GM19043 (cell line): ENCODE measurements at regions not wholly inside any gene's neighbourhood (a gene's known extent, or its start where the extent isn't known, plus 50 kb on each side); places are given as distances from the start of the nearest gene placed in this dataset.
"Not testable (repeated sequence)": the region's sequence is repeated elsewhere in the genome, so short reads cannot be mapped to it uniquely, and the experiment has no call there.

Source experiments
- ATAC-seq: cut with Tn5 transposase; IDR thresholded peaks from one replicate; pipeline ENCODE4 v1.9.1; 2021; ENCODE audit warnings: low read depth; ENCODE audit not compliant: unreplicated experiment

- no peak for ATAC-seq
Measured at GRCh38 chr5:145028626-145029025, 806.5 kb downstream of the PRELID2 start.

- no peak for ATAC-seq
Measured at GRCh38 chr5:145027286-145027685, 807.9 kb downstream of the PRELID2 start.

- no peak for ATAC-seq
Measured at GRCh38 chr5:145025775-145026174, 809.4 kb downstream of the PRELID2 start.

DNA sequence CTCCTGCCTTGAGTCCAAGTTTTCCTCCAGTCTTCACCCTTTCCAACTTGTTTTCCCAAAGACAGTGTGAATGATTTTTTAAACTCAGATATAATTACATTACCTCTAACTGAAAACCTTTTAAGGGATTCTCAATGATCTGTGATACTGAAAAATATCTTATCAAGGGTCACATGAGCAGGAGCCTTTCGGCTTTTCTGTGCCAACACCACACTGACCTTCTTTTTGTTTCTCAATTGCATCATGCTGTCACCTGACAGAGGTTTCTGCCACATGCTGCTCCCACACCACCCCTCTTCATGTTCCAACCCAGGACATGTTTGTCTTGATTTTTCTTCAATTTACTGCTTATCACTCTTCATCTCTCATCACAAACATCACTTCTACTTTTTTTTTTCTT is 820.0 kb downstream of the PRELID2 start:
- ATAC-seq: no peak

GRCh38 chr5:145014109-145014508 is 821.0 kb downstream of the PRELID2 start:
- no peak for ATAC-seq

DNA sequence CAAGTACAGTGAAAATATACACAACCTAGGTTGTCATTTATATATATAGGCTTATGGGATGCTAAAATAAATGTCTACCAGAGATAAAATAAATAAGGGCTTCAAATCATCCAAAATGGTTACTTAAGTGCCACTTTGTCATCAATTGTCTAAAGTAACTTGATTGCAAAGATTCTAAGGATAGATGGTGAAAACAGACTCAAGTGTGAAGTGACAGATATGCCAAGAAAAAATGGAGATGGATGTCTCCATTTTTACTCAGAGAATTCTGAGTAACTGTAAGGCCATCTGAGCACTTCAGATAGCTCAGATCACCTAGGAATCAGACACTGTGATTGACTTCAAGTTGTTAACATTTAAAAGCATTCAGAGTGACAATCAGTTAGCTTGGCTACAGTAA is 824.3 kb downstream of the PRELID2 start:
- no peak for ATAC-seq

DNA sequence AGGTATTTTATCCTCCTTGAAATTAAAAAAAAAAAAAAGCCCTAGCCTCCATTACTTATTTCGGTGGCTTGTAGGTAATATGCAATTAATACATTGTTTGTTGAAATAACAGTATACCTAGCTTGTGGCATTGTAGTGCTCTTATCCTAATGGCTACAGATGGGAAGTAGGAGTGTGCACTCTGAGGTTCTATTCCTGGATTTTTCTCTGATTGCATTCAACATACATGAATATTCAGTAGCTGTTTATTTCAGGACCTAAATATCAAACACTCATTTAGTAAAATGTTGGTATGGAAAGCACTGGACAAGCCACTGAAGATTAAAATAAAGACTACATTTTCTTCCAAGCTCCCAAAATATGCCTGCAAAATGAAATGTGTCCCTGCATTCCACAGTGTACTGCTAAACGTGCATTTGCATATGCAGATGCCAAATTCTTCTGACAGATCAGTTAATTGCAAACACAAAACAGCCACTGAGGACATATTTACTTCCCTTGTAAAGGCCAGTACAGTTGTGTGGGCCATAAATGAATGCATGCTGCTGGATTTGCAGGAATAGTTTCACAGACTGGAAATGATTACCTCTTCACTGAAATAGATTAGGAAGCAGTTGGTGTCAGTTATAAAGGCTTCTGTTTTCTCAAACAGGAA is 826.1 kb downstream of the PRELID2 start:
- ATAC-seq: no peak

- not testable (repeated sequence) for ATAC-seq
Measured at GRCh38 chr5:144994356-144994755, 823.7 kb downstream of the KCTD16 start.

GRCh38 chr5:144983101-144983500 is 812.4 kb downstream of the KCTD16 start:
- ATAC-seq: no peak

DNA sequence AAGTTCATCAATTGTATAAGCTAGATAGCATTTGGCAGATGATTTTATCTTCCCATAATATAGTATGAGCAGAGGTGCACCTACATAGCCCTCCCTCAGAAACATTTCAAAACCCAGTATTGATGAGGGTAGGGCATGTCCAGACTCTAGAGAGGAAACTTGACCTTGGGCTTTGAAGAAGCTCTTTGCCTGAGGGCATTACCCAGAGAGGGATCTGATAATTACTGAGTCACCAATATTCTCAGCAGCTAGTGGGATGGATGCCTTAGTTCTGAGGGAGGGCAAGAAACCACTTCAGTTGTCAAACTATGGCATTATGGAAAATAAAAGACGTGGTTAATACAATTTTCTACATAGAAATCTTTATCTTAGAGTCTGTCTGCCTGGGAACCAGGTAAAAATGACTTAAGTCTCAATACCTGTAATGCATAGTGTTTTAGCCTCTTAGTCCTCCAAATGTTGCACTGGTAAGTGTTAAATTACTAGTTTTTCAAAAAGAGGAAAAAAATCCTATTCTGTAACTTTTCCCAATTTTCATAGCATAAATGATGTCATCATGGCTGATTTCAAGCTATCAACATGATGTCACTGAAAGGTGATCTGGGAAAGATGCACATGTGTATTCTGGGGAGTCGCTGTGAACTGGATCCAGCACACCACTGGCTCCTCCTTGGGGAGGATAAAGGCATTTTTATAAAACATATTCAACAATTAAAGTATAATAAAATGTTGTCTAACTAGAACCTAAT is 809.0 kb downstream of the KCTD16 start:
- no peak for ATAC-seq

GRCh38 chr5:144972317-144972716 is 801.6 kb downstream of the KCTD16 start:
- no peak for ATAC-seq

GRCh38 chr5:144971108-144971850 is 800.6 kb downstream of the KCTD16 start:
- no peak for ATAC-seq

DNA sequence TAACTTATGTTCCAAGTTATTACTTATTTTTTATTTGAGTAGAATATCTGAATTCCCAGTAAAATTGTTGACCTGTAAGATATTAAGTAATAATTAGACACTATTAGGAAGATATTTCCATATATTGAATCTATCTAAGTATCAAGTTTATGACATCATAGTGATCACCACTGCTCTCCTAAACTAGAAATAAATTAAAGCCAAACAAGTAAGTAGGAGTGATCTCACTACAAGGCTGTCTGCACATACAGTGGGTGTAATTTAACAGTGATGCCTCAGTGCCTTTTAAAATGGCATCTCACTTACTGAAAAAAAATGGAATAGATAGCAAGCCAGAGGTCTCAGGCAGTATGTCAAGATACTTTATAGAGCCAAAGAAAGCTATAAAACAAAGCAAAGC is 789.6 kb downstream of the KCTD16 start:
- no peak for ATAC-seq

DNA sequence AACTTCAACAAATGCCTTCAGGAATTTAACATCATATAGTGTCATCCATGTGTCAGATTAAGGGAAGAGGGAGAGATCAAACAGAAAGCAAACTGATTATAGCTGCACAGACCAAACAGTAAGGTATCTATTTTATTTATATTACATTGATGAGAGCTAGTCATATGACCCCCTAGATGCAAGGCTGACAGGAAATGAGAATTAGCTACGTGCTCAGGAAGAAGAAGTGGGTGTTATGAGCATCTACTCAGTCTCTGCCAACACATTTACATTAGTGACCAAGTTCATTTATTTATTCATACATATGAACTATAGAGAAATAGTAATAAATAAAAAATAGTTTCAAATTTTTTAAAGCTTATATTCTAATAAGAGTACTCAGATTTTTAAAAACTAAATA is 787.3 kb downstream of the KCTD16 start:
- ATAC-seq: no peak

DNA sequence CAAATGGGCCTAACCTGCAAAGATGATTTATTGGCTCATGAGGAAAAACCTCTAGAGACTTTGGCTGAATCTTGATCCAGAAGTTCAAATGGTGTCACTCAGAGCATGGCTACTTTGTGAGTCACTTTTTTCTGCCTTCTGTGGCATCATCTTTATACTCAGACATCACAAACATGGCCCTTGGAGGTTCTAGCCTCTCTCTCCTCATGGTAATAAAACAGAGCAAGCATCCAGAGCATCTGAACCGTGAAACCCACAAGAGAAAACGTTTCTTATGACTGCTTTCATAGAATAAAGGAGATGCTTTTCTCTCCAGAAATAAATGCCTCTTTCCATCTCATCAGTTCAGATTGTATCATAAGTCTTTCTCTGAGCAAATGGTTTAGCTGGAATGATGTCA is 780.3 kb downstream of the KCTD16 start:
- ATAC-seq: no peak

DNA sequence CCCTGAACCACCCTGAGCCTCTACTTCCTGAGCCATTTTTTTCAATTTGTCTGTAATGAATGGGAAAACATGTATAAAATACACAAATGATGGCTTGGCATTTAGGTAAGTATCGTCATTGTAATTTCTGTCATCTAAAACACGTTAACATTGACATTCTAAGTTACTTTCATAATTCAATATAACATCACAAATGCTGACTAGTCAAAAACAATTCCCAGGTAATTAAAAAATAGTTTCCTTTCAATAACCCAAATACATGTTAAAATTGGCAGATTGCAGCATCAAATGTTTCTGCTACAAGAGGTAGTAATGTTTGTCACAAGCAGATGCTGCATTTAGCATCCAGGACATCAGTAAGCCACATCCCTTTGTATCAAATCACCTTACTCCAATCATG is 776.4 kb downstream of the KCTD16 start:
- ATAC-seq: no peak

DNA sequence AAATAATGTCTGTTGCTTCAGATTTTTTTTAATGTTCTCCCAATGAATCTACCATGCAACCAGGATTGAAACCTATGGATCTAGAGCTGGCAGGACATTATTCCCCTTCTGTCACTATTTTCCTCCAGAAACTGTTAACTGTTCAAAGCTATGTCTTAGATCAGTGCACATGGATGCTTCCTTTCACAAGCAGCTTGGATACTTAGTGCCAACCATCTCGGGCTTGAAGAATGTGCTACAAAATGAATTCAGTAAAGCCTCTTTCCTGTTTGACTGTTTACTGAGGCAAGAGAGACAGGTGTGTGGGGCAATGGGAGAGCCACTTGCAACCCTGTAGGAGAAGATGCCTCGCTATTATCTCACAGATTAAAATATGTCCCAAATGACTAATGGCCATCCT is 774.8 kb downstream of the KCTD16 start:
- ATAC-seq: no peak

- no peak for ATAC-seq
Measured at GRCh38 chr5:144944936-144945335, 774.3 kb downstream of the KCTD16 start.

DNA sequence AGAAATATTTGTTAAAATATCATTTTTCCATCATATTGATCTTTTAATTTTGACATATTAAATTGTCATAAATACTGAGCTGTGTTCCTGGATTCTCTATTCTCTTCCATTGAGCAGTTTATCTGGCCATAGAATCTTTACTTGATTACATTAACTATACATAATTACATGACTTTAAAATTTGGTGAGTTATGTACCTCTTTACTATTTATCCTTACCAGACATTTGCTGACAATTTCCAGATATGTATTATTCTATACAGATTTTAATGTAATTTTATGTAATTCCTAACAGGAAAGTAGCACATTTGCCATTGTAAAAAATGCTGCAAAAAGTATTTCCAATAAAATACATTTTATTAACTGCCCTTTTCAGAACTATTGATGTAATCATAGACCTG is 770.3 kb downstream of the KCTD16 start:
- ATAC-seq: no peak

GRCh38 chr5:144918371-144918770 is 747.7 kb downstream of the KCTD16 start:
- ATAC-seq: no peak

DNA sequence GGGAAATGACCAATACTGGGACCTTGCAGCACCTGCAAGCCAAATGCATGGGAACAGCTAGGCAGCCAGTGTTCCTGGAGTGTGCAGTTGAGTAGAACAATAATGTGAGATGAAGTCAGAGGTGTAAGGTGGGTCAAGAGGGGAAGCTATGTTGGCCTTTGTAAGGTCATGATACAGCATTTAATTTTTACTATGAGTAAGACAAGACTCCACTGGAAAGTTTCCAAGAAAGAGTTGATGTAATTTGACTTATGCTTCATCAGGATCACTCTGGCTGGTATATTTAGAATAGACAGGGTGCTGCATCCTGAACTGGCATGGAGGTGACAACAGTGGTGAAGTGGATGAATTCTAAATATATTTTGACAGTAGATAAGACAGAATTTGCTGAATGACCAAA is 744.8 kb downstream of the KCTD16 start:
- no peak for ATAC-seq

DNA sequence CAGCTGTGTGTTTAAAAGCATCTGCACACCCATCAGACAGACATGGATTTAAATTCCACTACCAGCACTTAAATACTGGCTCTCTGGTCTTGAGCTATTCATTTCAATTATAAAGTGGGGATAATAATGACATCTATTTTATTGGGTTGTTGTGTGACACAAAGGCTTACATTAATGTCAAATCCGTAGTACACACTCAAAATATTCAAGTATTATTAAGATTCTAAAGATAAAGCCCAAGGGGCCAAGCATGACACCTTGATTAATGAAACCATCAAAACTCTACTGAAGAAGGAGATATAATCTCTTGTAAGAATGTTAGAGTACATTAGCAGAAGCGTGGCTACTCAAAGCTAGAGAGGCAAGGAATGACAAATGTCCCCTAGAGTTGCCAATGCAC is 743.0 kb downstream of the KCTD16 start:
- ATAC-seq: no peak
